ENCODE measurements at regions not wholly inside any gene's neighbourhood (a gene's known extent, or its start where the extent isn't known, plus 50 kb on each side); places are given as distances from the start of the nearest gene placed in this dataset.

DNA sequence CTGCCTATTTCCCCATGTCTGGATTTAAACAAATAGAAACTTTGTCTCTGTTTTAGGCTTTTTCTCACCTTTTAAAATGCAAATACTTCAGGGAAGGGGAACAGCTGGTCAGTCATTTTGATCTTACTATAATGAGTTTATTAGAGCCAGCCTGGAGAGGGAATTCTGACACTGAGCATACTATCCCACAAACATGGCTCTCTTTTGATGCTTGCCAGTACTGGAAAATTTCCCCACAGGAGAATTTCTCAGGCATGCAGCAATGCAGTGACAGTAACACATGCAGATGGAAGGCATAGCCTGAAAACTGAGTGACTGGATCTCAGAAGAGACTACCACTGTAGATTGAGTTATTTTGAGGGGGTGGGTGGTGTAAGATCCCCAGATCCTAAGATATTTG is 974.3 kb upstream of the CELF4 start:
- H3K4me3 Mint-ChIP-seq (ENCODE audit: unreplicated experiment): no peak overlapping the region
- H3K4me1 Mint-ChIP-seq (ENCODE audit: low read depth, unreplicated experiment): no peaks in the 10 kb centered on the region
- Histone ChIP-seq H3K4me3 (ENCODE audit: low read depth, low read length) (no peak overlapping the region), H3K27me3 (replicated peaks; ENCODE audit: control insufficient read depth, insufficient read depth, low read length) (no peaks in the 10 kb centered on the region), H3K9me3 (no peaks in the 10 kb centered on the region), H3K36me3 (ENCODE audit: control insufficient read depth, insufficient read depth, low read length) (no peaks in the 10 kb centered on the region), H3K4me1 (no peaks in the 10 kb centered on the region)
- intact Hi-C loops (cut with micrococcal nuclease; ENCODE audit: unreplicated experiment): no loop called here
- CTCF ChIA-PET: no interaction called here
- no peaks in the 10 kb centered on the region for H3K9me3 Mint-ChIP-seq (ENCODE audit: unreplicated experiment)
- DNase-seq: no peak
- POLR2A ChIA-PET: no interaction called here
- no peak for TF ChIP-seq CTCF (IDR thresholded peaks at IDR 0.05; ENCODE audit: insufficient read depth in 1 of 2, low read depth in 1 of 2, low read length in 1 of 2, severe bottlenecking in 1 of 2, unreplicated experiment in 1 of 2)
- no peaks in the 10 kb centered on the region for H3K36me3 Mint-ChIP-seq (ENCODE audit: insufficient read depth, unreplicated experiment)
- no peaks in the 10 kb centered on the region for H3K27me3 Mint-ChIP-seq (ENCODE audit: insufficient read depth, unreplicated experiment)
- H3K27ac Mint-ChIP-seq (ENCODE audit: unreplicated experiment): no peak overlapping the region
- BruUV-seq (replicated peaks): no TSS peak

- TF ChIP-seq CTCF (IDR thresholded peaks at IDR 0.05; ENCODE audit: insufficient read depth in 1 of 2, low read depth in 1 of 2, low read length in 1 of 2, severe bottlenecking in 1 of 2, unreplicated experiment in 1 of 2): no peak
- no peaks in the 10 kb centered on the region for H3K9me3 ChIP-seq
- CTCF ChIA-PET: no interaction called here
- Mint-ChIP-seq H3K27me3 (ENCODE audit: insufficient read depth, unreplicated experiment) (no peaks in the 10 kb centered on the region), H3K27ac (ENCODE audit: unreplicated experiment) (no peak overlapping the region), H3K36me3 (ENCODE audit: insufficient read depth, unreplicated experiment) (no peaks in the 10 kb centered on the region), H3K9me3 (ENCODE audit: unreplicated experiment) (no peaks in the 10 kb centered on the region), H3K4me1 (ENCODE audit: low read depth, unreplicated experiment) (no peaks in the 10 kb centered on the region), H3K4me3 (ENCODE audit: unreplicated experiment) (no peak overlapping the region)
- BruUV-seq (replicated peaks): no TSS peak
- H3K4me3 ChIP-seq (ENCODE audit: low read depth, low read length): no peak overlapping the region
- no peaks in the 10 kb centered on the region for H3K4me1 ChIP-seq
- H3K27me3 ChIP-seq (replicated peaks; ENCODE audit: control insufficient read depth, insufficient read depth, low read length): no peaks in the 10 kb centered on the region
- no peaks in the 10 kb centered on the region for H3K36me3 ChIP-seq (ENCODE audit: control insufficient read depth, insufficient read depth, low read length)
- DNase-seq: no peak
- intact Hi-C loops (cut with micrococcal nuclease; ENCODE audit: unreplicated experiment): no loop called here
- POLR2A ChIA-PET: no interaction called here
Observed at GRCh38 chr18:38539371-38539770, 973.8 kb upstream of the CELF4 start.

- H3K27me3 Mint-ChIP-seq (ENCODE audit: insufficient read depth, unreplicated experiment): no peaks in the 10 kb centered on the region
- Histone ChIP-seq H3K4me1 (no peaks in the 10 kb centered on the region), H3K27me3 (replicated peaks; ENCODE audit: control insufficient read depth, insufficient read depth, low read length) (no peaks in the 10 kb centered on the region), H3K9me3 (no peaks in the 10 kb centered on the region), H3K36me3 (ENCODE audit: control insufficient read depth, insufficient read depth, low read length) (no peaks in the 10 kb centered on the region), H3K4me3 (ENCODE audit: low read depth, low read length) (no peak overlapping the region)
- TF ChIP-seq CTCF (IDR thresholded peaks at IDR 0.05; ENCODE audit: insufficient read depth in 1 of 2, low read depth in 1 of 2, low read length in 1 of 2, severe bottlenecking in 1 of 2, unreplicated experiment in 1 of 2): no peak
- no peak overlapping the region for H3K4me3 Mint-ChIP-seq (ENCODE audit: unreplicated experiment)
- H3K4me1 Mint-ChIP-seq (ENCODE audit: low read depth, unreplicated experiment): no peaks in the 10 kb centered on the region
- no TSS peak for BruUV-seq (replicated peaks)
- intact Hi-C loops (cut with micrococcal nuclease; ENCODE audit: unreplicated experiment): no loop called here
- no peaks in the 10 kb centered on the region for H3K9me3 Mint-ChIP-seq (ENCODE audit: unreplicated experiment)
- CTCF ChIA-PET: no interaction called here
- DNase-seq: no peak
- POLR2A ChIA-PET: no interaction called here
- no peak overlapping the region for H3K27ac Mint-ChIP-seq (ENCODE audit: unreplicated experiment)
- no peaks in the 10 kb centered on the region for H3K36me3 Mint-ChIP-seq (ENCODE audit: insufficient read depth, unreplicated experiment)
Observed at GRCh38 chr18:38534073-38534472, 968.5 kb upstream of the CELF4 start.

Measured in Caco-2 (cell line).